ENCODE measurements at regions not wholly inside any gene's neighbourhood (a gene's known extent, or its start where the extent isn't known, plus 50 kb on each side); places are given as distances from the start of the nearest gene placed in this dataset.

GRCh38 chr1:82227306-82228095 is 426.8 kb downstream of the ADGRL2 start:
- TF ChIP-seq ZZZ3 (IDR thresholded peaks at IDR 0.05; ENCODE audit: control insufficient read depth, insufficient read length, low read depth) (no peak), MXI1 (IDR thresholded peaks at IDR 0.05; ENCODE audit: low read depth, low read length) (no peak), CTCF (IDR thresholded peaks at IDR 0.05 in 2 of 3, conservative IDR thresholded peaks at IDR 0.05 in 1 of 3; ENCODE audit: control insufficient read depth in 2 of 3, extremely low read depth in 1 of 3, insufficient read depth in 1 of 3, low read depth in 3 of 3, low read length in 3 of 3) (no peak), POLR2A (IDR thresholded peaks at IDR 0.05; ENCODE audit: low read depth, low read length) (no peak), ZBTB33 (IDR thresholded peaks at IDR 0.05) (no peak), CBX5 (IDR thresholded peaks at IDR 0.05; ENCODE audit: low read depth) (no peak), POLR2AphosphoS5 (IDR thresholded peaks at IDR 0.05; ENCODE audit: low read length) (no peak), NR2F1 (conservative IDR thresholded peaks at IDR 0.05) (0 out of 2 replicates have a peak, but pooled peaks have one; percentile 33), BCL3 (IDR thresholded peaks at IDR 0.05; ENCODE audit: borderline replicate concordance, insufficient read depth, low read depth, low read length, poor library complexity, severe bottlenecking) (no peak), CBX3 (IDR thresholded peaks at IDR 0.05; ENCODE audit: borderline replicate concordance, low read depth) (no peak), REST (IDR thresholded peaks at IDR 0.05; ENCODE audit: low read depth, low read length) (no peak), KLF5 (IDR thresholded peaks at IDR 0.05; ENCODE audit: partially characterized antibody) (no peak), RAD21 (IDR thresholded peaks at IDR 0.05; ENCODE audit: insufficient read depth, low read depth, low read length) (no peak), RBBP5 (conservative IDR thresholded peaks at IDR 0.05) (no peak)
